ENCODE measurements at regions not wholly inside any gene's neighbourhood (a gene's known extent, or its start where the extent isn't known, plus 50 kb on each side); places are given as distances from the start of the nearest gene placed in this dataset.

DNA sequence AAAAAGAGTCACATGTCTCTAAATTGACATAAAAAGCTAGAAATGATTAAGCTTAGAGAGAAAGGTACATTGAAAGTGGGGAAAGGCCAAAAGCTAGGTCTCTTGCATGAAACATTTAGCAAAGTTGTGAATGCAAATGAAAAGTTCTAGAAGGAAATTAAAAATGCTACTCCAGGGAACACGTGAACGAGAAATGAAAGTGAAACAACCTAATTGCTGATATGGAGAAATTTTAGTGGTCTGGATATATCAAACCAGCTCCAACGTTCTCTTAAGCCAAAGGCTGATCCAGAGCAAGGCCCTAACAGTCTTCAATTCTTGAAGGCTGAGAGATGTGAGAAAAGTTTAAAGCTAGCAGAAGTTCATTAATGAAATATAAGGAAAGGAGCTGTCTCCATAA, 419.8 kb downstream of the SLITRK6 start:
- H3K9me3 ChIP-seq (ENCODE audit: control insufficient read depth in 1 of 2, insufficient read depth in 1 of 2, low read depth in 1 of 2, low read length in 2 of 2): no peaks in the 10 kb centered on the region
- TF ChIP-seq CEBPB (IDR thresholded peaks at IDR 0.05; ENCODE audit: low read depth): no peak
- TF ChIP-seq EZH2 (IDR thresholded peaks at IDR 0.05): no peak
- TF ChIP-seq JUND (IDR thresholded peaks at IDR 0.05): no peak
- TF ChIP-seq EZH2phosphoT487 (IDR thresholded peaks at IDR 0.05; ENCODE audit: borderline replicate concordance): no peak
- no peak for TF ChIP-seq SP1 (IDR thresholded peaks at IDR 0.05; ENCODE audit: low read depth)
- no peak for TF ChIP-seq SRF (IDR thresholded peaks at IDR 0.05; ENCODE audit: low read depth)
- no peak for TF ChIP-seq POLR2A (IDR thresholded peaks at IDR 0.05; ENCODE audit: borderline replicate concordance, extremely low read depth, insufficient read depth, insufficient read length)
- TF ChIP-seq ELF1 (IDR thresholded peaks at IDR 0.05; ENCODE audit: borderline replicate concordance, low read depth): no peak
- TF ChIP-seq CBX3 (IDR thresholded peaks at IDR 0.05; ENCODE audit: low read depth): no peak
- TF ChIP-seq EGR1 (IDR thresholded peaks at IDR 0.05; ENCODE audit: low read depth): no peak
- TF ChIP-seq ZBTB33 (IDR thresholded peaks at IDR 0.05; ENCODE audit: extremely low read depth, insufficient replicate concordance, low read length): no peak
- TF ChIP-seq SIN3A (IDR thresholded peaks at IDR 0.05; ENCODE audit: low read depth): no peak
- TF ChIP-seq, protein P1, sequence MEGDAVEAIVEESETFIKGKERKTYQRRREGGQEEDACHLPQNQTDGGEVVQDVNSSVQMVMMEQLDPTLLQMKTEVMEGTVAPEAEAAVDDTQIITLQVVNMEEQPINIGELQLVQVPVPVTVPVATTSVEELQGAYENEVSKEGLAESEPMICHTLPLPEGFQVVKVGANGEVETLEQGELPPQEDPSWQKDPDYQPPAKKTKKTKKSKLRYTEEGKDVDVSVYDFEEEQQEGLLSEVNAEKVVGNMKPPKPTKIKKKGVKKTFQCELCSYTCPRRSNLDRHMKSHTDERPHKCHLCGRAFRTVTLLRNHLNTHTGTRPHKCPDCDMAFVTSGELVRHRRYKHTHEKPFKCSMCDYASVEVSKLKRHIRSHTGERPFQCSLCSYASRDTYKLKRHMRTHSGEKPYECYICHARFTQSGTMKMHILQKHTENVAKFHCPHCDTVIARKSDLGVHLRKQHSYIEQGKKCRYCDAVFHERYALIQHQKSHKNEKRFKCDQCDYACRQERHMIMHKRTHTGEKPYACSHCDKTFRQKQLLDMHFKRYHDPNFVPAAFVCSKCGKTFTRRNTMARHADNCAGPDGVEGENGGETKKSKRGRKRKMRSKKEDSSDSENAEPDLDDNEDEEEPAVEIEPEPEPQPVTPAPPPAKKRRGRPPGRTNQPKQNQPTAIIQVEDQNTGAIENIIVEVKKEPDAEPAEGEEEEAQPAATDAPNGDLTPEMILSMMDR (IDR thresholded peaks at IDR 0.05 in 2 of 3, conservative IDR thresholded peaks at IDR 0.05 in 1 of 3; ENCODE audit: borderline replicate concordance in 1 of 3, insufficient read depth in 1 of 3, low read depth in 2 of 3, low read length in 2 of 3): no peak
- no peak for TF ChIP-seq ZFX (IDR thresholded peaks at IDR 0.05)
- no peak for TF ChIP-seq TCF7L2 (IDR thresholded peaks at IDR 0.05; ENCODE audit: borderline replicate concordance, extremely low read depth, insufficient read depth, insufficient read length)
- no peak for TF ChIP-seq YY1 (IDR thresholded peaks at IDR 0.05; ENCODE audit: extremely low read depth, insufficient replicate concordance, low read depth, low read length)
- CTCF ChIA-PET: no interaction called here
- H2AFZ ChIP-seq (ENCODE audit: low read depth, low read length, poor library complexity, severe bottlenecking): no peak overlapping the region
- no peaks in the 10 kb centered on the region for H3K79me2 ChIP-seq (ENCODE audit: insufficient read depth, low read length)
- ATAC-seq (no peak), DNase-seq (ENCODE audit: low read depth, low spot score) (no peak)
- H3K27me3 ChIP-seq (ENCODE audit: insufficient read depth, low read length): no peaks in the 10 kb centered on the region
- H3K9ac ChIP-seq (ENCODE audit: low read length): no peak overlapping the region
- no peak overlapping the region for H3K4me2 ChIP-seq (ENCODE audit: low read length)
- H3K9me2 ChIP-seq (ENCODE audit: insufficient read depth): no peaks in the 10 kb centered on the region
- no peak overlapping the region for H3K4me3 ChIP-seq (replicated peaks in 1 of 2; ENCODE audit: low read depth in 1 of 2, low read length in 2 of 2)
- intact Hi-C loops (cut with micrococcal nuclease): no loop called here
- BruUV-seq (replicated peaks): no TSS peak
- no peaks in the 10 kb centered on the region for H4K20me1 ChIP-seq (ENCODE audit: insufficient read depth)
- POLR2A ChIA-PET: no interaction called here
- RAD21 ChIA-PET (ENCODE audit: low non-redundant PET in 1 of 2, low total read pairs in 2 of 2, uncharacterized antibody in 2 of 2, unreplicated experiment in 2 of 2): no interaction called here
- no peaks in the 10 kb centered on the region for H3K4me1 ChIP-seq (ENCODE audit: control insufficient read depth in 1 of 2, insufficient read depth in 2 of 2, low read length in 2 of 2)
- H3K36me3 ChIP-seq (ENCODE audit: control insufficient read depth in 1 of 2, insufficient read depth in 2 of 2, low read length in 2 of 2): no peaks in the 10 kb centered on the region
- no peak overlapping the region for H3K27ac ChIP-seq (ENCODE audit: low read depth, low read length)

Measured in HCT116 (cell line).